HepG2 (cell line): ENCODE measurements at regions not wholly inside any gene's neighbourhood (a gene's known extent, or its start where the extent isn't known, plus 50 kb on each side); places are given as distances from the start of the nearest gene placed in this dataset.

ENCODE experiments used
- ATAC-seq: fragments of 200-7000 bp; cut with Tn5 transposase; 3 replicates; pipeline ENCODE4 v1.9.1; 2020; ENCODE audit warnings: mild to moderate bottlenecking, moderate library complexity
- BruUV-seq: library from RNA; stranded (reverse); fragments of 400-500 nt; replicated peaks from 2 replicates; lab custom pipeline; 2021; lab: Mats Ljungman, UMichigan
- CTCF ChIA-PET: fragments of 300-600 bp; formaldehyde crosslinking; extraction: SDS; loops from one replicate; lab custom pipeline; 2021; ENCODE audit warnings: low total read pairs, inconsistent platforms, low intra/inter-chr PET ratio; lab: Yijun Ruan, JAX
- POLR2A ChIA-PET: fragments of 350-600 bp; sonication (Branson Sonifier 250); formaldehyde crosslinking; loops from one replicate; lab custom pipeline; 2020; ENCODE audit warnings: antibody characterized with exemption, inconsistent platforms; lab: Yijun Ruan, JAX
- DNase-seq: peaks from one replicate; pipeline ENCODE4 v3.0.0-alpha.2; 2015; ENCODE audit warnings: low spot score
- FAIRE-seq: peaks from 3 replicates; lab custom pipeline; 2011; peaks lifted over from hg19 to GRCh38; lab: Jason Lieb, UNC
- H2AFZ ChIP-seq: one replicate; pipeline ENCODE4 v1.6.1; 2011; ENCODE audit warnings: low read length, inconsistent platforms
- H3K27ac ChIP-seq: fragments of 300-600 bp; 3 replicates; pipeline ENCODE4 v1.8.0; 2011; ENCODE audit warnings: mixed run types, mild to moderate bottlenecking, mixed read lengths, low read length, inconsistent platforms; ENCODE audit not compliant: insufficient read depth; ENCODE audit errors: extremely low read length
- H3K27me3 ChIP-seq, 2 experiments: fragments of 200-600 bp in 1 of 2; 2 replicates in 1 of 2; 3 replicates in 1 of 2; pipeline versions ENCODE4 v1.6.0 to v1.8.0; 2011; ENCODE audit warnings: low read length in 2 of 2, mild to moderate bottlenecking in 2 of 2, moderate library complexity in 2 of 2, inconsistent platforms in 1 of 2; ENCODE audit not compliant: insufficient read depth in 2 of 2, control insufficient read depth in 1 of 2
- H3K36me3 ChIP-seq, 2 experiments: fragments of 200-600 bp in 1 of 2; replicated peaks in 1 of 2; 2 replicates in 1 of 2; 3 replicates in 1 of 2; pipeline versions ENCODE4 v1.5.1 to v1.8.0; 2011; ENCODE audit warnings: low read length in 2 of 2, inconsistent platforms in 1 of 2; ENCODE audit not compliant: insufficient read depth in 2 of 2, control insufficient read depth in 1 of 2
- H3K4me1 ChIP-seq: 2 replicates; pipeline ENCODE4 v1.5.1; 2012; ENCODE audit warnings: low read length, inconsistent platforms; ENCODE audit not compliant: insufficient read depth
- H3K4me2 ChIP-seq: 2 replicates; pipeline ENCODE4 v1.6.0; 2011; ENCODE audit warnings: low read depth, low read length, inconsistent platforms
- H3K4me3 ChIP-seq, 3 experiments: fragments of 200-600 bp in 1 of 3; sonication (generic), shearing (Covaris generic) in 1 of 3; replicated peaks in 1 of 3; 2 replicates each; pipeline ENCODE4 v1.5.1; 2011 to 2016; ENCODE audit warnings: low read length in 3 of 3, inconsistent platforms in 2 of 3, low read depth in 2 of 3, mild to moderate bottlenecking in 2 of 3, control low read depth in 1 of 3, mixed read lengths in 1 of 3; ENCODE audit not compliant: insufficient read depth in 1 of 3
- H3K79me2 ChIP-seq: one replicate; pipeline ENCODE4 v1.6.1; 2011; ENCODE audit warnings: low read length, inconsistent platforms; ENCODE audit not compliant: insufficient read depth
- H3K9ac ChIP-seq: 2 replicates; pipeline ENCODE4 v1.6.0; 2011; ENCODE audit warnings: mild to moderate bottlenecking, low read depth, low read length, inconsistent platforms; ENCODE audit not compliant: insufficient read depth
- H3K9me3 ChIP-seq: 2 replicates; pipeline ENCODE4 v1.5.1; 2012; ENCODE audit warnings: mild to moderate bottlenecking, low read length
- H4K20me1 ChIP-seq: 2 replicates; pipeline ENCODE4 v1.6.0; 2011; ENCODE audit warnings: inconsistent platforms, mild to moderate bottlenecking, low read length, moderate library complexity; ENCODE audit not compliant: insufficient read depth
- ARNT2 ChIP-seq: sonication (generic); formaldehyde crosslinking; IDR thresholded peaks from 2 replicates; pipeline ENCODE4 v1.8.0; 2022; ENCODE audit warnings: mild to moderate bottlenecking, low read depth, missing genetic modification reagents, moderate library complexity
- CREM ChIP-seq, 2 experiments: sonication (generic) in 1 of 2; formaldehyde crosslinking in 1 of 2; IDR thresholded peaks; 2 replicates each; pipeline versions ENCODE4 v1.4.0 to v1.6.1; 2016 to 2020; ENCODE audit warnings: antibody characterized with exemption in 1 of 2, mild to moderate bottlenecking in 1 of 2, missing genetic modification reagents in 1 of 2
- ELF3 ChIP-seq: IDR thresholded peaks from 2 replicates; pipeline ENCODE4 v1.6.1; 2016; ENCODE audit warnings: missing genetic modification reagents, missing compliant biosample characterization
- FOSL2 ChIP-seq: sonication (generic); formaldehyde crosslinking; IDR thresholded peaks from 2 replicates; pipeline ENCODE4 v1.4.0; 2020; ENCODE audit warnings: missing genetic modification reagents
- FOXP1 ChIP-seq, 2 experiments: fragments of 450-650 bp in 1 of 2; IDR thresholded peaks; 2 replicates each; pipeline ENCODE4 v1.6.1; 2017 to 2018; ENCODE audit warnings: antibody characterized with exemption in 1 of 2
- GATAD2A ChIP-seq: IDR thresholded peaks from 2 replicates; pipeline ENCODE4 v1.6.1; 2016
- GZF1 ChIP-seq: sonication (generic); formaldehyde crosslinking; IDR thresholded peaks from 2 replicates; pipeline ENCODE4 v1.5.1; 2020; ENCODE audit warnings: mild to moderate bottlenecking, missing genetic modification reagents
- MAFF ChIP-seq: IDR thresholded peaks from 2 replicates; pipeline ENCODE4 v1.6.1; 2011; ENCODE audit warnings: low read depth, low read length, improper control_type of control experiment
- MAFK ChIP-seq, 2 experiments: IDR thresholded peaks in 1 of 2; conservative IDR thresholded peaks in 1 of 2; 2 replicates each; pipeline ENCODE4 v1.6.1; 2011; ENCODE audit warnings: improper control_type of control experiment in 2 of 2, low read length in 2 of 2
- MED1 ChIP-seq: sonication (generic); formaldehyde crosslinking; IDR thresholded peaks from 2 replicates; pipeline ENCODE4 v1.4.0; 2020; ENCODE audit warnings: missing genetic modification reagents
- NCOR1 ChIP-seq: fragments of 200-600 bp; sonication (generic); IDR thresholded peaks from 2 replicates; pipeline ENCODE4 v1.7.0; 2017; ENCODE audit warnings: antibody characterized with exemption, low read length, borderline replicate concordance
- NR2F1 ChIP-seq, 2 experiments: fragments of 450-650 bp in 1 of 2; formaldehyde crosslinking in 1 of 2; IDR thresholded peaks; 2 replicates each; pipeline versions ENCODE4 v1.5.0 to v1.6.1; 2016 to 2020; ENCODE audit warnings: mild to moderate bottlenecking in 1 of 2, missing compliant biosample characterization in 1 of 2, missing genetic modification reagents in 1 of 2, moderate library complexity in 1 of 2
- RFX5 ChIP-seq: IDR thresholded peaks from 2 replicates; pipeline ENCODE4 v1.6.1; 2011; ENCODE audit warnings: low read depth, low read length, improper control_type of control experiment
- SIX1 ChIP-seq: sonication (generic); formaldehyde crosslinking; IDR thresholded peaks from 2 replicates; pipeline ENCODE4 v1.4.0; 2020; ENCODE audit warnings: missing genetic modification reagents, borderline replicate concordance
- SOX5 ChIP-seq: IDR thresholded peaks from 2 replicates; pipeline ENCODE4 v1.6.1; 2016; ENCODE audit warnings: borderline replicate concordance
- ZNF430 ChIP-seq: sonication (generic); formaldehyde crosslinking; IDR thresholded peaks from 2 replicates; pipeline ENCODE4 v1.9.0; 2021; ENCODE audit warnings: mild to moderate bottlenecking, missing genetic modification reagents
- ZNF644 ChIP-seq: IDR thresholded peaks from 2 replicates; pipeline ENCODE4 v1.6.1; 2016; ENCODE audit warnings: low read depth
- ZNF878 ChIP-seq: sonication (generic); formaldehyde crosslinking; IDR thresholded peaks from 2 replicates; pipeline ENCODE4 v1.8.1; 2023; ENCODE audit warnings: mild to moderate bottlenecking, missing genetic modification reagents, moderate library complexity
- ZSCAN25 ChIP-seq: sonication (generic); formaldehyde crosslinking; IDR thresholded peaks from 2 replicates; pipeline ENCODE4 v1.8.0; 2022; ENCODE audit warnings: mild to moderate bottlenecking, missing genetic modification reagents
- WGBS: methylation state at CpG from one replicate; pipeline ENCODE4 v1.1.6; 2017; ENCODE audit warnings: low lambda C conversion rate; 5-methylcytosine and 5-hydroxymethylcytosine counted together
- in situ Hi-C: cut with HindIII; loops from 2 replicates; pipeline ENCODE4 v1.10.0; 2017; ENCODE audit warnings: low pct_unique_long_range_greater_than_20kb; ENCODE audit not compliant: extremely low pct_ligation_motif_present
- intact Hi-C: fragments of 100-400 bp; cut with micrococcal nuclease; formaldehyde crosslinking; loops from one replicate; pipeline ENCODE4 v1.10.0; 2022; ENCODE audit not compliant: unreplicated experiment

DNA sequence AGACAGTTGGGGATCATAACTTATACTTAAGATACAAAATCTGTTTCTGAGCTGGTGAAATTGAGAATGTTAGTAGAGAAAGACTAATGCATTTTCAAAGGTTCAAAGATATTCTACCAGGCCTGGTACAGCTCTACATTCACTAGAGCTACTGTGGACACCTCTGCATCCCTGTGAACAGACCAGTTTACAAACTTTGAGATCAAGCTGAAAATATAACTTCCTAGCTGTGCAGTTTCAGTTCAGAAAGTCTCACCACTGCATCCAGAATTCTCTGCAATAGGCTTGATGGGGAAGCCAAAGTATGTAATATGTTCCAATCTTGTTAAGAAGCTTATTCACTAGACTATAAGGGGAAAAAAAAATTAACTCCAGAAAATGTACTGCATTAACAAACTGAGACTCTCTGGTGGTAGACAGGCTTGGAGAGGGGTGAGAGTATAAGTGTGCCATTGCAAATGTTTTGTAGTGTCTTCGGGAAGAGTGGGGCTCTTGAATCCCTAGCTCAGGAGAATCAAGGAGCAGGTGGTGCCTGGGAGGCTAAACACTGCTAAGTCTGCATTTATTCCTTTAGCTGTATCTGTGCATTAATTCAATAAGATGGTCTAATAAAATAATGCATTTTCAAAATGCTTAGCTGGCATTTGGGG lies 671.9 kb downstream of the NR2F1-AS1 start:
- POLR2A ChIA-PET, result interaction anchor here (1.1 to 2.8 kb wide), 4 partner anchors 22 to 674 kb away, joined by 5 to 19 read pairs (median 16); partner anchors contain the start of gene NR2F1
- no peak overlapping the region for H3K4me3 ChIP-seq
- BruUV-seq, result no TSS peak
- no peaks in the 10 kb centered on the region for H4K20me1 ChIP-seq
- H3K4me2 ChIP-seq, result no peak overlapping the region
- in situ Hi-C loops, result no loop called here
- H3K27ac ChIP-seq, result peak overlapping the region; percentile 67
- H2AFZ ChIP-seq, result no peak overlapping the region
- H3K27me3 ChIP-seq, result no peaks in the 10 kb centered on the region
- WGBS, result 86% methylated on average over 1 of the region's 1 CpG
- CTCF ChIA-PET, result no interaction called here
- DNase-seq (no peak), FAIRE-seq (no peak), ATAC-seq (peak; percentile 44)
- no peaks in the 10 kb centered on the region for H3K36me3 ChIP-seq
- H3K4me1 ChIP-seq, result peaks cover 74% of the 10 kb centered on the region
- 0 out of 2 replicates have a peak overlapping the region, but pooled peaks have one; percentile 3 for H3K9ac ChIP-seq
- no peak for TF ChIP-seq ARNT2 (CRISPR knock-in tag)
- TF ChIP-seq MAFF, result peak; percentile 38; the same call in 1 of the 2 replicates
- TF ChIP-seq MAFK (conservative IDR thresholded peaks at IDR 0.05 in 1 of 2, IDR thresholded peaks at IDR 0.05 in 1 of 2; ENCODE audit: low read length in 2 of 2), result peak; percentile 53 to 71; a peak in 2 of 4 replicates
- no peaks in the 10 kb centered on the region for H3K9me3 ChIP-seq
- no peaks in the 10 kb centered on the region for H3K79me2 ChIP-seq
- intact Hi-C loops, result loop anchor here (1.0 kb wide), 1 partner anchor 36 kb away; no protein-coding TSS in a partner anchor

DNA sequence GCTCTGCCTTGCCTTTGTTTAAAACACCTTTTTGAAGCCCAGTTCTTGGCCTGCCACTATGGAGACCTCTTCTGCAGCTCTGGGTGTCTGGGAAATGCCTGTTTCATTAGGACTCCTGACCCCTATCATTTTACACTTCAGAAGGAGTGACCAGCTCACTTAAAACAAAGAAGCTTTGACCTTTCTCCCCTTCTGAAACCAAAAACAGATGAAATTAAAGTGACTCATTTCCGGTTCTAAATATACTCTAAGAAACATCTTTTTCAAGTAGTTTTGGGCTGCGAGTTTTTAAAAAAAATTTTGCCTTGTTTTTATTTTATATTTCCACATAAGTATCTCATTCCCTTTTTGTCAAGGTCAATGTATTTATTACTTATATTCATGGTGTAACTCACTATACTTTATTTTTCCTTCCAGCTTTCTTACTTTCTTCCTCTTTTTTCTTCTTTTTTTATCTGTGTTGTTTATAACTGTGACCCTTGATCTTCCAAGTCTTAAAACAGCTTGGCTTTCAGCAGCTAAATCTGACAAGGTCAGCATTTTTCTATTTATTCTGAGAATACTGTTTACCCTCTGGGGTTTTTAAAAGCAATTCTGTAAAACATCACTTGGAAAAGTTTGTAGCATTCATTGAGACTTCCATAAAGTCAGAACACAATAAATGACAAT lies 672.9 kb downstream of the NR2F1-AS1 start:
- ChIA-PET POLR2A (interaction anchor here (0.9 to 2.8 kb wide), 9 partner anchors 12 to 675 kb away, joined by 3 to 19 read pairs (median 5); partner anchors contain the start of gene NR2F1), CTCF (no interaction called here)
- Histone ChIP-seq H3K27me3 (no peaks in the 10 kb centered on the region), H3K9ac (no peak overlapping the region), H3K27ac (peak overlapping the region; percentile 67), H3K4me3 (no peak overlapping the region; a peak in 1 of 6 replicates), H3K4me1 (peaks cover 78% of the 10 kb centered on the region), H4K20me1 (no peaks in the 10 kb centered on the region), H3K36me3 (no peaks in the 10 kb centered on the region), H3K9me3 (no peaks in the 10 kb centered on the region), H3K79me2 (no peaks in the 10 kb centered on the region), H3K4me2 (peak overlapping the region; percentile 54), H2AFZ (no peak overlapping the region)
- peak; percentile 66 for ATAC-seq
- in situ Hi-C loops, result no loop called here
- 5% methylated on average over 2 of the region's 2 CpGs for WGBS
- no peak for FAIRE-seq
- intact Hi-C loops, result no loop called here
- DNase-seq, result peak; percentile 81
- no TSS peak for BruUV-seq
- 0 out of 2 replicates have a peak, but pooled peaks have one; percentile 7 for TF ChIP-seq ZNF878
- no peak for TF ChIP-seq ZSCAN25 (CRISPR knock-in tag)
- peak; percentile 61; the same call in 1 of the 2 replicates for TF ChIP-seq CREM (IDR thresholded peaks at IDR 0.05)
- TF ChIP-seq CREM (CRISPR knock-in tag; IDR thresholded peaks at IDR 0.05), result no peak
- peak; percentile 69; the same call in 1 of the 2 replicates for TF ChIP-seq ZNF644 (CRISPR knock-in tag)
- peak; percentile 69 for TF ChIP-seq MED1 (CRISPR knock-in tag)
- TF ChIP-seq NR2F1 (CRISPR knock-in tag; IDR thresholded peaks at IDR 0.05), result peak; percentile 40 to 81; a peak in 3 of 4 replicates
- no peak for TF ChIP-seq GZF1 (CRISPR knock-in tag)
- TF ChIP-seq ELF3, result peak; percentile 63; the same call in 1 of the 2 replicates
- no peak for TF ChIP-seq FOXP1 (IDR thresholded peaks at IDR 0.05)
- TF ChIP-seq FOXP1 (CRISPR knock-in tag; IDR thresholded peaks at IDR 0.05), result 0 out of 2 replicates have a peak, but pooled peaks have one; percentile 19
- peak; percentile 99 for TF ChIP-seq MAFF
- TF ChIP-seq SOX5 (CRISPR knock-in tag), result peak; percentile 73
- peak; percentile 58 for TF ChIP-seq GATAD2A (CRISPR knock-in tag)
- peak; percentile 77 for TF ChIP-seq FOSL2 (CRISPR knock-in tag)
- TF ChIP-seq SIX1 (CRISPR knock-in tag), result peak; percentile 99
- TF ChIP-seq ZNF430 (CRISPR knock-in tag), result no peak
- TF ChIP-seq RFX5, result peak; percentile 23; the same call in 1 of the 2 replicates
- peak; percentile 22; the same call in 1 of the 2 replicates for TF ChIP-seq NCOR1
